ENCODE measurements at regions not wholly inside any gene's neighbourhood (a gene's known extent, or its start where the extent isn't known, plus 50 kb on each side); places are given as distances from the start of the nearest gene placed in this dataset.

- H3K27ac ChIP-seq (ENCODE audit: low read length), result no peak overlapping the region
- DNase-seq (ENCODE audit: low read depth, low spot score) (no peak), ATAC-seq (no peak)
- H3K4me1 ChIP-seq (ENCODE audit: control insufficient read depth, insufficient read depth, low read length), result no peaks in the 10 kb centered on the region
- peaks cover 3% of the 10 kb centered on the region for H3K27me3 ChIP-seq (ENCODE audit: control insufficient read depth, insufficient read depth, low read length)
- BruUV-seq (replicated peaks), result no TSS peak
- TF ChIP-seq, protein P1, sequence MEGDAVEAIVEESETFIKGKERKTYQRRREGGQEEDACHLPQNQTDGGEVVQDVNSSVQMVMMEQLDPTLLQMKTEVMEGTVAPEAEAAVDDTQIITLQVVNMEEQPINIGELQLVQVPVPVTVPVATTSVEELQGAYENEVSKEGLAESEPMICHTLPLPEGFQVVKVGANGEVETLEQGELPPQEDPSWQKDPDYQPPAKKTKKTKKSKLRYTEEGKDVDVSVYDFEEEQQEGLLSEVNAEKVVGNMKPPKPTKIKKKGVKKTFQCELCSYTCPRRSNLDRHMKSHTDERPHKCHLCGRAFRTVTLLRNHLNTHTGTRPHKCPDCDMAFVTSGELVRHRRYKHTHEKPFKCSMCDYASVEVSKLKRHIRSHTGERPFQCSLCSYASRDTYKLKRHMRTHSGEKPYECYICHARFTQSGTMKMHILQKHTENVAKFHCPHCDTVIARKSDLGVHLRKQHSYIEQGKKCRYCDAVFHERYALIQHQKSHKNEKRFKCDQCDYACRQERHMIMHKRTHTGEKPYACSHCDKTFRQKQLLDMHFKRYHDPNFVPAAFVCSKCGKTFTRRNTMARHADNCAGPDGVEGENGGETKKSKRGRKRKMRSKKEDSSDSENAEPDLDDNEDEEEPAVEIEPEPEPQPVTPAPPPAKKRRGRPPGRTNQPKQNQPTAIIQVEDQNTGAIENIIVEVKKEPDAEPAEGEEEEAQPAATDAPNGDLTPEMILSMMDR (IDR thresholded peaks at IDR 0.05), result no peak
- TF ChIP-seq POLR2AphosphoS5 (IDR thresholded peaks at IDR 0.05; ENCODE audit: low read depth, low read length) (no peak), SIN3A (IDR thresholded peaks at IDR 0.05; ENCODE audit: borderline replicate concordance, insufficient read depth, low read depth, low read length) (no peak), TCF7L2 (IDR thresholded peaks at IDR 0.05; ENCODE audit: low read depth, low read length) (no peak), REST (IDR thresholded peaks at IDR 0.05; ENCODE audit: insufficient read depth in 1 of 2, low read depth in 2 of 2, low read length in 1 of 2) (no peak)
- H3K4me3 ChIP-seq (ENCODE audit: low read depth in 2 of 2, low read length in 2 of 2), result no peak overlapping the region
- CTCF ChIA-PET, result no interaction called here
- no peaks in the 10 kb centered on the region for H3K36me3 ChIP-seq (ENCODE audit: control insufficient read depth, insufficient read depth, low read length)
- POLR2A ChIA-PET, result interaction anchor here (0.6 kb wide), 1 partner anchor 28 kb away, joined by 4 read pairs; no protein-coding TSS in a partner anchor
- no peaks in the 10 kb centered on the region for H3K9me3 ChIP-seq (ENCODE audit: control insufficient read depth, insufficient read depth, low read depth, low read length)
- intact Hi-C loops (cut with micrococcal nuclease; ENCODE audit: unreplicated experiment), result no loop called here
- in situ Hi-C loops (cut with HindIII; ENCODE audit: low pct_unique_long_range_greater_than_20kb, low sequenced_read_pairs), result no loop called here
Measured at GRCh38 chr15:38620851-38621594, 56.4 kb upstream of the RASGRP1 start.

GRCh38 chr15:38622304-38622703 lies 57.7 kb upstream of the RASGRP1 start:
- ChIA-PET POLR2A (interaction anchor here (0.6 kb wide), 1 partner anchor 71 kb away, joined by 3 read pairs; no protein-coding TSS in a partner anchor), CTCF (no interaction called here)
- peaks cover 3% of the 10 kb centered on the region for H3K27me3 ChIP-seq (ENCODE audit: control insufficient read depth, insufficient read depth, low read length)
- H3K4me3 ChIP-seq (ENCODE audit: low read depth in 2 of 2, low read length in 2 of 2), result no peak overlapping the region
- H3K9me3 ChIP-seq (ENCODE audit: control insufficient read depth, insufficient read depth, low read depth, low read length), result no peaks in the 10 kb centered on the region
- DNase-seq (ENCODE audit: low read depth, low spot score) (no peak), ATAC-seq (no peak)
- TF ChIP-seq SIN3A (IDR thresholded peaks at IDR 0.05; ENCODE audit: borderline replicate concordance, insufficient read depth, low read depth, low read length), result no peak
- TF ChIP-seq REST (IDR thresholded peaks at IDR 0.05; ENCODE audit: insufficient read depth in 1 of 2, low read depth in 2 of 2, low read length in 1 of 2), result no peak
- TF ChIP-seq, protein P1 (IDR thresholded peaks at IDR 0.05), result no peak
- no peak for TF ChIP-seq TCF7L2 (IDR thresholded peaks at IDR 0.05; ENCODE audit: low read depth, low read length)
- BruUV-seq (replicated peaks), result no TSS peak
- intact Hi-C loops (cut with micrococcal nuclease; ENCODE audit: unreplicated experiment), result no loop called here
- H3K4me1 ChIP-seq (ENCODE audit: control insufficient read depth, insufficient read depth, low read length), result no peaks in the 10 kb centered on the region
- no peak overlapping the region for H3K27ac ChIP-seq (ENCODE audit: low read length)
- H3K36me3 ChIP-seq (ENCODE audit: control insufficient read depth, insufficient read depth, low read length), result no peaks in the 10 kb centered on the region
- in situ Hi-C loops (cut with HindIII; ENCODE audit: low pct_unique_long_range_greater_than_20kb, low sequenced_read_pairs), result no loop called here

Data from Panc1 (cell line).